Left renal pelvis (tissue), 4 donors: ENCODE measurements at regions not wholly inside any gene's neighbourhood (a gene's known extent, or its start where the extent isn't known, plus 50 kb on each side); places are given as distances from the start of the nearest gene placed in this dataset.

Experiments used
- DNase-seq, 4 donors: peaks; one replicate each; pipeline ENCODE4 v3.0.0-alpha.2; 2013; ENCODE audit warnings: low read depth in 4 of 4, low spot score in 3 of 4

DNA sequence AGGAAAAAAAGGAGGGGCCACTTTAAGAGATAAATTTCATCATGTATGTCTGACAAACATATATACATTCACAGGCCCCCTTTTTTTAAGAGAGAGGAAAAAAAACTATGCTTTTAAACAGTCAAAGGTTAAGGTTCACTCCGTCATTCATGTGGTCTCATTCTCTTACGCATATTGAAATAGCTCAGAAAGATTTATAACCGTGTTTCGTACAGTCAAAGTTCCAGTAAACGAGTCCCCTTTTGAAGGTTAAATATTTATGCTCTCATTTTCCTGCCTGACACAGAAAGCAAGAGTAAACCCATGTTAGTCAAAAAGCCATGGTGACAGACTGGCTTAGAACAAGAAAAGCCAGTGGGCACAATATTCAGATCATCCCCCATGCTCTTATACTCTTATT lies 248.0 kb upstream of the ARRDC4 start:
- DNase-seq: no peak

DNA sequence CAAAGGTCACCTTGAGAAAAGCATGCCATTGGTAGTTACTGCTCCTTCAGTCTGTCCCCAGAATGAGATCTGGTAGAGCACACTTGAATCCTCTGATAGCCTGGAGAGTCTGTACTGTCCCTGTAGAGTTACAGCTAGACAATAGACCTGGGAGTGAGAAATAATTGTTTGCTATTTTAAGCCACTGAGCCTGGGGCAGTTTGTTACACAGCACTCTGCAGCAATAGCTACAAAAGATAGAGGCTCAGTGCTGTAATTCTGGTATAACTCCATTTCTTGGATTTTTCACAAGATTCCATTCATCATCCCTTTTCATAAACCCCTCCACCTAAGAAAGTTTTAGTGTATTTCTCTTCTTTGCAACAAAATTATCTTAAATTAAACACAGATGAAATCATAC lies 242.7 kb upstream of the ARRDC4 start:
- no peak for DNase-seq

DNA sequence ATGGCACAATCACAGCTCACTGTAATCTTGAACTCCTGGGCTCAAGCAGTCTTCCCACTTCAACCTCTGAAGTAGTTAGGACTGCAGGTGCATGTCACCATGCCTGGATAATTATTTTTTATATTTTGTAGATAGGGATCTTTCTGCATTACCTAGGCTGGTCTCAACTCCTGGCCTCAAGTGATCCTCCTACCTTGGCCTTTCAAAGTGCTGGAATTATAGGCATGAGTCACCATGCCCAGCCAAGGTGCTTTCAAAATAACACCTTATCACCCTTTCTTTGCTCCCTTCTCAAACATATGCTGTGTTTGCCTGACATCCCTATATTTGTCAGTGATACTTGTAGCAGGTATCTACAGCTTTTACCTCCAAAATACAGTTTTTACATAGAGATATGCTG lies 242.0 kb upstream of the ARRDC4 start:
- no peak for DNase-seq

GRCh38 chr15:97728791-97729190 lies 231.7 kb upstream of the ARRDC4 start:
- peak in 1 of 4 donors; percentile 25 for DNase-seq

DNA sequence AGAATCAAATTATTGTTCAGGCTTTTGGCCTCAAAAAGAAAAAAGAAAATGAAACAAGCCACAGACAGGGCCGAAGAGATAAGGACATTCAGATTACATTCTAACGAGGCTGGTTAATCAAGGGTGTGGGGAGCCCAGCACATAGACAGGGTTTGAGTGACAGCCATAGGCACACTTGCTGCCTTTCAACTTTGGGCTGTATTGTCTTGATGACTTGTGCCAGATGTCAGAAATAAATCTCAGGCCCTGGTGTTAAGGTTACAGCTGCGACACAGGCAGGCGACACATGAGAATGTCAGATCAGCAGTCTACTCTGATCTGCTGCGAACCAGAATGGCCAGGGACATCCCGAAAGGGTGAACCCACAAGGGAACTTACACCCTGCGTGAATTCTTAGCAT lies 231.2 kb upstream of the ARRDC4 start:
- peak in 1 of 4 donors; percentile 35 for DNase-seq

GRCh38 chr15:97730315-97730714 lies 230.2 kb upstream of the ARRDC4 start:
- DNase-seq: no peak

GRCh38 chr15:97731859-97732258 lies 228.6 kb upstream of the ARRDC4 start:
- DNase-seq: no peak

GRCh38 chr15:97733373-97733772 lies 227.1 kb upstream of the ARRDC4 start:
- no peak for DNase-seq

DNA sequence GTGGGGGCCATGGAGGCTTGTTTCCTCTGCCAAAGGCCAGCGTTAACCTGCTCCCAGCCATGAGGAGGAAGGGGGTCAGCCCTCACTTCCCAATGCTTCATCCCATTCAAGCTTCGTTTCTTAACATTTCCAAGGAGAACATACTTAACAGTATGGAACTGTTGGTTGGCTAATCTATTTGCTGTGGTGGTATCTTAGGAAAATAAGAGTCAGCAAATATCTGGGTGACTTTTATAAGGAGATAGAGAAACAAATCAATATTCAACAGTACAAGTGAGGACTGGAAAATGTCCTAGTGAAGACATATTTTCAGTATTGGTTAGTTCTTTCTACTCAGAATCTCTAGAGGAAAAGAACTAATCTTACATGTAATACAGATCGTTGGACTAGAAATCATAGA lies 223.8 kb upstream of the ARRDC4 start:
- DNase-seq: no peak

DNA sequence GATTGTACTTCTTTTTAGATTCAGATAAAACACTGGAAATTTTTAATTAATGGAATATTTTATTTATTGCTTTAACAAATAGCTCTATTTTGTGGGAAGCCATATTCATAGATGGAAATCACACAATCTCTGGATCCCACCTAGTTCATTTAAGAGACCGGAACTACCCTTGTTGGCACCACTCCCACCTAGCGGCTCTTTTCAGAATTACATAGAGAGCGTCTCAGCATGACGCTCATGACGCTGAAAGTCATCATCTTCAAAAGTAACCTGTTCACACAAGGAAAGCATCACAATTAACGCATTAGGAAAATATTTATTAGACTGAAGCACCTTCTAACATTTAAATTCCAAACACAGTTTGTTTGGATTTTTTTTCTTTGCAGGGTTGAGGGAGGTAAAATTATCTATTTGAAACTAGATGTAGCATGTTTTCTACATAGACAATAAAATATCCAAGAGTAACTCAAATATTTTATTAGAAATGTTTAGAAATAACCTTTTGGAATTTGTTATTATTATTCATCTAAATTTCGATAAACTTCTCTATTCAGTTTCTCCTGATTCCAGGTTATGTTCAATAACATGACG lies 214.9 kb upstream of the ARRDC4 start:
- DNase-seq: no peak

DNA sequence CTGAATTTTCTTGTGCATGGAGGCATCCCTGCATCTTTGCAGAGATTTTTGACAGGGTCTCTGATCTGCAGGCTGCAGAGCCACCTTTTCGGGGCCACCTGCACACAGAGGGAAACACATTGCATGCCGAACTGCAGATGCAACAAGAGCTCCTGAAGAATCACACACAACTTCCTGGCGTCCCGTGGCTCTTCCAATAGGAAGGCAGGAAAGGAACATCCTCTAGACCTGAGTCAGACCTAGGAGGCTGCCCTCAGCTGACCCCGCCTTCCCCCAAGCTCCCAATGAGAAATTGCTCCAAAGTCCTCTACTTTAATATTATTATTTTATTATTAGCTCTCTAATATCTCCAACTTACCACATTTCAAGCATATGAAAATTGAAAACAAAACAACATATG lies 213.2 kb upstream of the ARRDC4 start:
- no peak for DNase-seq

- DNase-seq: no peak
These were observed 211.9 kb upstream of the ARRDC4 start for GRCh38 chr15:97748576-97748975.

DNA sequence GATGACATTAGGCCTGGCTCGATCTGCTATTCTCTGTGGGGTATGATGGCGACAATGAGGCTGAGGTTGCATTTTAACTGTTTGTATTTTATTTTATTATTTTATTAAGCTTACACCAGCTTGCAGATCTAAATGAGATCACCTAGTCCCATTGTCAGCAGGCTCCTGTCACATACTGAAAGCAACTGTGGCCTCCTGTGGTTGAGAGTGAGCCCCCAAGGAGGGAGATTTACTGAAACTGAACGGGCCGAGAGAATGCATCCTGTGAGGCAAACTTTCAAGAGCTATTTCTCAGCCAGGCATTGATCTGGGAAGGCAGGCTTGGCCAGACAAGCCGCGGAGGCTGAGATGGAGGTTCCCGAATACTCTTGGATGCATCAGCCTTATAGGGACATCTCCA lies 210.4 kb upstream of the ARRDC4 start:
- DNase-seq: no peak

DNA sequence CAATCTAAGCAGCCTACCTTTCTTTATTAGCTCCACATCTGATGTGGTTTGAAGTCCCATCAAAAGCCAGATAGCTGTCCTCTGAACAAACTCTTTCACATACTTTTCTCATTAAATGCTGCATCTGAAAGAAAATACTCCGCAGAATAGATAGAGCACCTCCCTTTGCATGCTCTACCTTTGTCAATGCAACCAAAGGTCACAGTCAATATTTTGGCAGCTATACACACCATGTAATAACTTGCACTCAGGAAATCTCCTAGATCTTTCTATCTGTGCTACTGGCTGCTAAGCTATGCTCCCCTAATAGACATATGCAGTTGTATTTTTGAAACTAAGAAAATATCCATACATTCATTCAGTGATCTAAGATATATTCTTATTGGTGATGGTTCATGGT lies 204.8 kb upstream of the ARRDC4 start:
- no peak for DNase-seq

- no peak for DNase-seq
These were observed 201.1 kb upstream of the ARRDC4 start for GRCh38 chr15:97759363-97759762.

DNA sequence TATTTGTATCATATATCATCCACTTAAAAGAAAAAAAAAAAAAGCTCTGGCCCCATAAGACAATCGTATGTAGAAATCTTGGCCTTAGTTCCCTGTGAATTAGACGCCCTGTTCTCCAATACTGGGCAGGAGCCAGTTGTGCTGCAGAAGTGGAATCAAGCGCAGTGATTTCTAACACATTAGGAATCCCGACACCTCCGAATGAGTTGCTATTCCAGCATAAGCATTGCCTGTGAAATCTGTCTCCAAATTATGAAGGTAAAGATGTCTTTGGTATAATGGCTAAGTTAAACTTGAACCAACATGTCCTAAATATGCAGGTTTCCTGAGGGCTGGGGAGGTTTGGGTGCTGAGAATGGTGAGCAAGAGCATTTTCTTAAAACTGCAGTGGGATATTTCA lies 199.4 kb upstream of the ARRDC4 start:
- DNase-seq: no peak

DNA sequence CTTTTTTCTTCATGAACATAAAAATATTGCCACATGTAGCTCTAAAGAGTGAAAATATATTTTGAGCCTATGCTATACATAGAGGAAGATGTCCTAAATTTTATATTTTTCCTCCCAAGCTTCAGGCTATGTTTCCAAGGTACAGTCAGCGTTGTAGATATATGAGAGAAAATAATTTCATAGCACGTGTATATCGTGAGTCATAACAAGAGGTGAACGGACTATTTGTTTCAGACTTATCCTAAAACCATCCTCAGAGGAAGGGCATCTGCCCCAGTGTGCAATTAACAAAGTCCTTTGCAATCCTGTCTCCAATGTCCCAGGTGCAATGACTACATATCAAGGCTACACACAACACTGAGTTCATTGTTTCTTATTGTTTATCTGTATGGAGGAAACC lies 177.3 kb upstream of the ARRDC4 start:
- no peak for DNase-seq

DNA sequence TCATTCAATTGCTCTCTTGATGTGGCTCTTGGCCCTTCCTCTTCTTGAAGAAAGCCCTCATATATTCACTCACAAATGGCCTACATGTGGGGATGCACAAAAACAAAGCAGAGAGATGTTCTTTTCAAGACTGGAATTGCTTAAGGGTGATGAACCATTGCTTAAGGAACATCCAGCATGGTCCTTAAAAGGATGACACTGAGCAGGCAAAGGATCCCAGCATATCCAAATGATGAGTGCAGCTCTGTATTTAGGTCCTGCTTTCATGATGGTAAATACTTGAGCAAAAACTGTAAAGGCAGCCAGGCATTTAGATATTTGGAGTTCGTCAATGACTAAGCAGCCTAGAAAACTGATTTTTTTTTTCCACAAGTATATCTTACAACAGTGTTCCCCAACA lies 173.8 kb upstream of the ARRDC4 start:
- DNase-seq: no peak

GRCh38 chr15:97790180-97790579 lies 170.3 kb upstream of the ARRDC4 start:
- DNase-seq: no peak

DNA sequence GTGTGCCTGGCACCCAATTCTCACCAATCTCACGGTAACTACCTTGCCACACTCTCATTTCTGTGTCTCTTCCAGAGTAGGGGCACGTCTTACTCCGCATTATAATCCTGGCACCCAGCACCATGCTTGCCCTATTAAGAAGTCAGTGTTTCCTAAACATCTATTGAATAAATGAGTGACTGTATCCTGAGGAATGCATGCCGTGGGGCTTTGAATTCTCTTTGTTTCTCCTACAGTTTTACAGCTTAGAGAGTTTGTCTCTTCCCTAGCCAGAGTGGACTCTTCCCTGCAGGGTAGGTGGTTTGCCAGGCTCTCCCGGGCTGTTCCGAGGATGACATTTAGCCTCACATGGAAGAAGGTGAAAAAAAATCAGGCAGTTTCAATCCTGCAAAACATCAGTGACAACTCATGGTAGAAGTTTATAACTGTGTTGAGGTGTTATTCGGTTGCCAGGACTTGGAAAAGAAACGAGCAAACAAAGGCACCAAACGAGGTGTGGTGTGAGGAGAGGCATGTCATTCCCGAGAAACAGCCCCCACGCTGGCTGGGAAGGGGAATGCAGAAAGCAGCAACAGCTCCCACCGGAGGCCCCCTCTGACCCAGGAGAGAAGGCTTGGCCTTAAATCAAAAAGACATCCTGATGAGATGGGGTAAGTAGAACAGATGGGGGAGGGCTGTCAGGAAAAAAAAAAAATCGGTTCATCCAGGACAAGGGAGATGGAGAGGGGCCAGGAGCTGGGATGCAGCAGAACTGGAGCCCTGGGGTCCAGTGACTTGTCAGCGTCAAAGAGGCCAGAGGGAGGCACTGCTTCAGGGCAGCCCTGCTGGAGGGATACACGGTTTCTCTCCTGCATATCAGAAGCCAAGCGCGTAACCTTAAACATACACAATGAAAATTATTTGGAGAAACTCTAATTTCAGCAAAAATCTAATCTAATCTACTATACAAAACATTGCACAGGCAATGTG lies 168.4 kb upstream of the ARRDC4 start:
- peak in 1 of 4 donors; percentile 27 for DNase-seq

- no peak for DNase-seq
These were observed 155.6 kb upstream of the ARRDC4 start for GRCh38 chr15:97804950-97805349.

GRCh38 chr15:97806766-97807165 lies 153.7 kb upstream of the ARRDC4 start:
- no peak for DNase-seq
